Activated CD4-positive, alpha-beta T cell treated with anti-CD3 and anti-CD28 coated beads, Interleukin-2, amount 10 ng/mL, durations not matched to agents 7 days and 5 days (primary cell): ENCODE measurements at regions not wholly inside any gene's neighbourhood (a gene's known extent, or its start where the extent isn't known, plus 50 kb on each side); places are given as distances from the start of the nearest gene placed in this dataset.

Experiments
- CTCF ChIA-PET: fragments of 350-600 bp; sonication (Branson Sonifier 250); formaldehyde crosslinking; loops from one replicate; lab custom pipeline; 2021; ENCODE audit warnings: antibody characterized with exemption; lab: Charles Lee
- POLR2A ChIA-PET: fragments of 350-600 bp; sonication (Branson Sonifier 250); formaldehyde crosslinking; loops from one replicate; lab custom pipeline; 2021; ENCODE audit warnings: antibody characterized with exemption; lab: Charles Lee
- DNase-seq: peaks from one replicate; pipeline ENCODE4 v3.0.0-alpha.2; 2020
- H3K27ac Mint-ChIP-seq: one replicate; pipeline ENCODE4 v1.8.0; 2021; ENCODE audit warnings: mild to moderate bottlenecking, moderate library complexity, mixed read lengths
- H3K27me3 Mint-ChIP-seq: one replicate; pipeline ENCODE4 v1.8.0; 2021; ENCODE audit warnings: mixed read lengths
- H3K36me3 Mint-ChIP-seq: one replicate; pipeline ENCODE4 v1.8.0; 2021; ENCODE audit warnings: low read depth, mixed read lengths
- H3K4me1 Mint-ChIP-seq: one replicate; pipeline ENCODE4 v1.8.0; 2021; ENCODE audit warnings: mixed read lengths
- H3K4me3 Mint-ChIP-seq: one replicate; pipeline ENCODE4 v1.8.0; 2021; ENCODE audit warnings: mild to moderate bottlenecking, moderate library complexity, mixed read lengths
- H3K9me3 Mint-ChIP-seq: one replicate; pipeline ENCODE4 v1.8.0; 2021; ENCODE audit warnings: mixed read lengths

GRCh38 chr15:39287322-39288195 lies 293.3 kb upstream of the THBS1 start:
- Mint-ChIP-seq H3K4me3 (no peak overlapping the region), H3K27me3 (peaks cover 35% of the 10 kb centered on the region), H3K27ac (no peak overlapping the region), H3K9me3 (no peaks in the 10 kb centered on the region), H3K4me1 (no peaks in the 10 kb centered on the region), H3K36me3 (no peaks in the 10 kb centered on the region)
- DNase-seq, result no peak
- CTCF ChIA-PET, result no interaction called here
- POLR2A ChIA-PET, result no interaction called here

GRCh38 chr15:39290711-39291435 lies 290.0 kb upstream of the THBS1 start:
- no peak overlapping the region for H3K27ac Mint-ChIP-seq
- no peaks in the 10 kb centered on the region for H3K9me3 Mint-ChIP-seq
- ChIA-PET CTCF (no interaction called here), POLR2A (interaction anchor here (0.7 kb wide), 1 partner anchor 14 kb away, joined by 3 read pairs; no protein-coding TSS in a partner anchor)
- no peaks in the 10 kb centered on the region for H3K36me3 Mint-ChIP-seq
- peaks cover 27% of the 10 kb centered on the region for H3K27me3 Mint-ChIP-seq
- no peaks in the 10 kb centered on the region for H3K4me1 Mint-ChIP-seq
- no peak for DNase-seq
- H3K4me3 Mint-ChIP-seq, result no peak overlapping the region

GRCh38 chr15:39291690-39292089 lies 289.2 kb upstream of the THBS1 start:
- ChIA-PET CTCF (no interaction called here), POLR2A (interaction anchor here (0.7 kb wide), 1 partner anchor 15 kb away, joined by 3 read pairs; no protein-coding TSS in a partner anchor)
- no peaks in the 10 kb centered on the region for H3K36me3 Mint-ChIP-seq
- H3K27me3 Mint-ChIP-seq, result peaks cover 20% of the 10 kb centered on the region
- no peaks in the 10 kb centered on the region for H3K4me1 Mint-ChIP-seq
- no peak overlapping the region for H3K4me3 Mint-ChIP-seq
- H3K27ac Mint-ChIP-seq, result no peak overlapping the region
- H3K9me3 Mint-ChIP-seq, result no peaks in the 10 kb centered on the region
- no peak for DNase-seq

- H3K27ac Mint-ChIP-seq, result no peak overlapping the region
- CTCF ChIA-PET, result no interaction called here
- no peak overlapping the region for H3K4me3 Mint-ChIP-seq
- H3K27me3 Mint-ChIP-seq, result peaks cover 23% of the 10 kb centered on the region
- POLR2A ChIA-PET, result no interaction called here
- no peaks in the 10 kb centered on the region for H3K9me3 Mint-ChIP-seq
- DNase-seq, result no peak
- H3K36me3 Mint-ChIP-seq, result no peaks in the 10 kb centered on the region
- no peaks in the 10 kb centered on the region for H3K4me1 Mint-ChIP-seq
Observed at GRCh38 chr15:39296955-39297354, 283.9 kb upstream of the THBS1 start.

GRCh38 chr15:39298271-39298962 lies 282.5 kb upstream of the THBS1 start:
- ChIA-PET CTCF (no interaction called here), POLR2A (no interaction called here)
- Mint-ChIP-seq H3K4me1 (no peaks in the 10 kb centered on the region), H3K27me3 (peaks cover 28% of the 10 kb centered on the region), H3K27ac (no peak overlapping the region), H3K4me3 (no peak overlapping the region), H3K9me3 (no peaks in the 10 kb centered on the region), H3K36me3 (no peaks in the 10 kb centered on the region)
- no peak for DNase-seq

GRCh38 chr15:39299486-39300267 lies 281.2 kb upstream of the THBS1 start:
- Mint-ChIP-seq H3K4me1 (no peaks in the 10 kb centered on the region), H3K4me3 (no peak overlapping the region), H3K36me3 (no peaks in the 10 kb centered on the region), H3K27me3 (peaks cover 28% of the 10 kb centered on the region), H3K27ac (no peak overlapping the region), H3K9me3 (no peaks in the 10 kb centered on the region)
- POLR2A ChIA-PET, result no interaction called here
- CTCF ChIA-PET, result interaction anchor here (0.6 kb wide), 1 partner anchor 424 kb away, joined by 3 read pairs; no protein-coding TSS in a partner anchor
- DNase-seq, result no peak

GRCh38 chr15:39300451-39301153 lies 280.3 kb upstream of the THBS1 start:
- no peak overlapping the region for H3K27ac Mint-ChIP-seq
- no peak for DNase-seq
- H3K27me3 Mint-ChIP-seq, result peaks cover 33% of the 10 kb centered on the region
- no peaks in the 10 kb centered on the region for H3K4me1 Mint-ChIP-seq
- ChIA-PET POLR2A (interaction anchor here (0.6 kb wide), 1 partner anchor 962 kb away, joined by 6 read pairs; no protein-coding TSS in a partner anchor), CTCF (no interaction called here)
- H3K36me3 Mint-ChIP-seq, result no peaks in the 10 kb centered on the region
- H3K9me3 Mint-ChIP-seq, result no peaks in the 10 kb centered on the region
- no peak overlapping the region for H3K4me3 Mint-ChIP-seq

GRCh38 chr15:39301589-39301999 lies 279.3 kb upstream of the THBS1 start:
- Mint-ChIP-seq H3K9me3 (no peaks in the 10 kb centered on the region), H3K4me1 (no peaks in the 10 kb centered on the region), H3K27ac (no peak overlapping the region), H3K36me3 (no peaks in the 10 kb centered on the region), H3K4me3 (no peak overlapping the region), H3K27me3 (peaks cover 32% of the 10 kb centered on the region)
- no peak for DNase-seq
- ChIA-PET POLR2A (interaction anchor here (0.6 kb wide), 1 partner anchor 164 kb away, joined by 3 read pairs; no protein-coding TSS in a partner anchor), CTCF (no interaction called here)

- H3K9me3 Mint-ChIP-seq, result no peaks in the 10 kb centered on the region
- peaks cover 29% of the 10 kb centered on the region for H3K27me3 Mint-ChIP-seq
- H3K36me3 Mint-ChIP-seq, result no peaks in the 10 kb centered on the region
- ChIA-PET CTCF (interaction anchor here (0.8 kb wide), 1 partner anchor 277 kb away, joined by 4 read pairs; no protein-coding TSS in a partner anchor), POLR2A (no interaction called here)
- DNase-seq, result no peak
- no peaks in the 10 kb centered on the region for H3K4me1 Mint-ChIP-seq
- no peak overlapping the region for H3K27ac Mint-ChIP-seq
- no peak overlapping the region for H3K4me3 Mint-ChIP-seq
Observed at GRCh38 chr15:39302936-39303335, 277.9 kb upstream of the THBS1 start.

GRCh38 chr15:39304201-39304841 lies 276.6 kb upstream of the THBS1 start:
- Mint-ChIP-seq H3K4me1 (no peaks in the 10 kb centered on the region), H3K27me3 (peaks cover 29% of the 10 kb centered on the region), H3K4me3 (no peak overlapping the region), H3K27ac (no peak overlapping the region), H3K36me3 (no peaks in the 10 kb centered on the region), H3K9me3 (no peaks in the 10 kb centered on the region)
- POLR2A ChIA-PET, result no interaction called here
- no peak for DNase-seq
- CTCF ChIA-PET, result no interaction called here

GRCh38 chr15:39304931-39305728 lies 275.7 kb upstream of the THBS1 start:
- Mint-ChIP-seq H3K27ac (no peak overlapping the region), H3K4me1 (no peaks in the 10 kb centered on the region)

More at GRCh38 chr15:39304931-39305728, 275.7 kb upstream of the THBS1 start:
- no peaks in the 10 kb centered on the region for H3K9me3 Mint-ChIP-seq
- POLR2A ChIA-PET, result no interaction called here
- peaks cover 23% of the 10 kb centered on the region for H3K27me3 Mint-ChIP-seq
- H3K36me3 Mint-ChIP-seq, result no peaks in the 10 kb centered on the region
- CTCF ChIA-PET, result no interaction called here
- no peak for DNase-seq
- no peak overlapping the region for H3K4me3 Mint-ChIP-seq
